ENCODE measurements at regions not wholly inside any gene's neighbourhood (a gene's known extent, or its start where the extent isn't known, plus 50 kb on each side); places are given as distances from the start of the nearest gene placed in this dataset.

- Histone ChIP-seq H2AK5ac (ENCODE audit: insufficient read length, low read length) (no peak overlapping the region), H4K8ac (replicated peaks; ENCODE audit: insufficient read length, low read depth, low read length) (no peak overlapping the region), H4K91ac (ENCODE audit: insufficient read length, low read depth, low read length) (no peak overlapping the region), H3K4me1 (ENCODE audit: insufficient read depth, low read length) (no peaks in the 10 kb centered on the region), H2AFZ (ENCODE audit: low read length) (no peak overlapping the region), H3K23me2 (ENCODE audit: insufficient read length, low read depth, low read length, poor library complexity, severe bottlenecking) (no peaks in the 10 kb centered on the region), H2BK15ac (ENCODE audit: low read depth, low read length) (no peak overlapping the region), H3K14ac (ENCODE audit: insufficient read depth, low read length) (no peak overlapping the region), H2BK12ac (ENCODE audit: insufficient read length, low read depth, low read length) (no peak overlapping the region), H3K9me3 (ENCODE audit: control insufficient read depth, low read depth, low read length) (no peaks in the 10 kb centered on the region), H3T11ph (ENCODE audit: low read length) (no peak overlapping the region), H3K79me1 (ENCODE audit: insufficient read depth, low read depth, low read length, poor library complexity, severe bottlenecking) (no peaks in the 10 kb centered on the region), H3K4ac (ENCODE audit: low read depth, low read length) (no peak overlapping the region), H3K27me3 (ENCODE audit: insufficient read depth, low read length) (no peaks in the 10 kb centered on the region), H3K23ac (ENCODE audit: insufficient read length, low read depth, low read length) (no peak overlapping the region), H2BK120ac (ENCODE audit: low read depth, low read length, poor library complexity, severe bottlenecking) (no peak overlapping the region), H4K5ac (ENCODE audit: insufficient read length, low read depth, low read length) (no peak overlapping the region), H2BK20ac (ENCODE audit: low read depth, low read length, poor library complexity, severe bottlenecking) (no peak overlapping the region), H2BK5ac (ENCODE audit: insufficient read length, low read length) (no peak overlapping the region), H4K20me1 (ENCODE audit: control insufficient read depth, insufficient read depth, insufficient read length) (no peaks in the 10 kb centered on the region), H3K56ac (ENCODE audit: insufficient read length, low read depth, low read length) (no peak overlapping the region), H3K18ac (ENCODE audit: insufficient read length, low read depth, low read length) (no peak overlapping the region), H3K27ac (ENCODE audit: insufficient read length, low read depth, low read length) (no peak overlapping the region), H3K4me2 (ENCODE audit: insufficient read depth, insufficient read length, low read length) (no peak overlapping the region), H3K9ac (ENCODE audit: extremely low read depth, insufficient read length, low read length) (no peak overlapping the region), H3K79me2 (ENCODE audit: insufficient read depth, low read length) (no peaks in the 10 kb centered on the region)
- no peak for DNase-seq
- no peaks in the 10 kb centered on the region; the same call in 1 of the 2 replicates for H3K27me3 Mint-ChIP-seq (ENCODE audit: low read depth)
- no peak for TF ChIP-seq CTCF (conservative IDR thresholded peaks at IDR 0.05)
- no peak overlapping the region for H3K4me3 Mint-ChIP-seq
- H3K9me3 Mint-ChIP-seq = no peaks in the 10 kb centered on the region
- H3K27ac Mint-ChIP-seq = no peak overlapping the region
- H3K4me1 Mint-ChIP-seq = peaks cover 6 to 17% of the 10 kb centered on the region in 2 experiments
- H3K36me3 Mint-ChIP-seq (ENCODE audit: insufficient read depth in 1 of 3, low read depth in 3 of 3) = no peaks in the 10 kb centered on the region
- WGBS (ENCODE audit: extremely low coverage, insufficient read length, low lambda C conversion rate) = no CpG with 5 or more reads among the region's 7 CpGs
Measured at GRCh38 chr2:200746301-200746700, 65.4 kb upstream of the BZW1 start.

Measured in H9 (cell line).